DMS53 (cell line): ENCODE measurements at regions not wholly inside any gene's neighbourhood (a gene's known extent, or its start where the extent isn't known, plus 50 kb on each side); places are given as distances from the start of the nearest gene placed in this dataset.
"Not testable (repeated sequence)": the region's sequence is repeated elsewhere in the genome, so short reads cannot be mapped to it uniquely, and the experiment has no call there.

Experiments used
- DNase-seq: peaks from one replicate; lab custom pipeline; 2025; lab: John Stamatoyannopoulos, UW

GRCh38 chr13:79187917-79188690 lies 218.0 kb downstream of the RBM26 start:
- peak; percentile 13 for DNase-seq

GRCh38 chr13:79185580-79185979 lies 220.5 kb downstream of the RBM26 start:
- DNase-seq, result peak; percentile 4

- DNase-seq, result no peak
Measured at GRCh38 chr13:79183231-79183630, 222.8 kb downstream of the RBM26 start.

GRCh38 chr13:79173691-79174090 lies 232.4 kb downstream of the RBM26 start:
- not testable (repeated sequence) for DNase-seq

GRCh38 chr13:79172924-79173323 lies 233.1 kb downstream of the RBM26 start:
- DNase-seq, result not testable (repeated sequence)

- DNase-seq, result no peak
Measured at GRCh38 chr13:79171141-79172061, 234.7 kb downstream of the RBM26 start.

GRCh38 chr13:79160818-79161217 lies 245.2 kb downstream of the RBM26 start:
- DNase-seq, result no peak

- DNase-seq, result no peak
Measured at GRCh38 chr13:79155883-79156282, 250.2 kb downstream of the RBM26 start.

GRCh38 chr13:79149210-79149609 lies 256.8 kb downstream of the RBM26 start:
- DNase-seq, result no peak

GRCh38 chr13:79141082-79141481 lies 265.0 kb downstream of the RBM26 start:
- DNase-seq, result no peak

GRCh38 chr13:79128158-79128557 lies 277.9 kb downstream of the RBM26 start:
- no peak for DNase-seq

- DNase-seq, result no peak
Measured at GRCh38 chr13:79126706-79127105, 279.3 kb downstream of the RBM26 start.

GRCh38 chr13:79124183-79124582 lies 281.9 kb downstream of the RBM26 start:
- DNase-seq, result no peak

GRCh38 chr13:79121286-79121685 lies 284.8 kb downstream of the RBM26 start:
- no peak for DNase-seq

GRCh38 chr13:79119578-79120107 lies 286.4 kb downstream of the RBM26 start:
- no peak for DNase-seq

GRCh38 chr13:79112016-79112415 lies 294.0 kb downstream of the RBM26 start:
- DNase-seq, result peak; percentile 9

- DNase-seq, result peak; percentile 81
Measured at GRCh38 chr13:79108914-79109643, 297.0 kb downstream of the RBM26 start.

GRCh38 chr13:79098596-79098995 lies 307.5 kb downstream of the RBM26 start:
- no peak for DNase-seq

- DNase-seq, result no peak
Measured at GRCh38 chr13:79097201-79097600, 308.9 kb downstream of the RBM26 start.

GRCh38 chr13:79096099-79096498 lies 310.0 kb downstream of the RBM26 start:
- DNase-seq, result no peak

GRCh38 chr13:79090552-79091124 lies 315.4 kb downstream of the RBM26 start:
- DNase-seq, result no peak
